K562 (cell line): ENCODE measurements at regions not wholly inside any gene's neighbourhood (a gene's known extent, or its start where the extent isn't known, plus 50 kb on each side); places are given as distances from the start of the nearest gene placed in this dataset.

Experiments used
- ATAC-seq: fragments of 200-7000 bp; cut with Tn5 transposase; 3 replicates; pipeline ENCODE4 v1.9.1; 2020; ENCODE audit warnings: moderate library complexity
- BruUV-seq: library from RNA; stranded (reverse); fragments of 400-500 nt; replicated peaks from 2 replicates; lab custom pipeline; 2021; lab: Mats Ljungman, UMichigan
- CTCF ChIA-PET: fragments of 300-600 bp; formaldehyde crosslinking; extraction: SDS; loops from one replicate; lab custom pipeline; 2021; ENCODE audit warnings: low intra/inter-chr PET ratio; lab: Yijun Ruan, JAX
- POLR2A ChIA-PET: fragments of 300-600, 350-650 bp; sonication (Branson Sonifier 250); formaldehyde crosslinking; extraction: SDS; loops from one replicate; lab custom pipeline; 2021; ENCODE audit warnings: antibody characterized with exemption, inconsistent platforms; lab: Yijun Ruan, JAX
- DNase-seq, 4 experiments: peaks; one replicate each; pipeline versions ENCODE4 v3.0.0 to v3.0.0-alpha.2; 2011 to 2018; ENCODE audit warnings: low spot score in 3 of 4, mixed read lengths in 3 of 4; ENCODE audit errors: extremely low read depth in 1 of 4
- FAIRE-seq: peaks from 2 replicates; lab custom pipeline; 2011; peaks lifted over from hg19 to GRCh38; lab: Jason Lieb, UNC
- H2AFZ ChIP-seq: 2 replicates; pipeline ENCODE4 v1.6.0; 2011; ENCODE audit warnings: low read depth, low read length, control low read depth, inconsistent platforms
- H3K27ac ChIP-seq: fragments of 200-600 bp; 3 replicates; pipeline ENCODE4 v1.8.0; 2011; ENCODE audit warnings: low read depth, mild to moderate bottlenecking, control low read depth, inconsistent platforms, low read length, moderate library complexity, mixed read lengths; ENCODE audit errors: extremely low read depth
- H3K27me3 ChIP-seq, 2 experiments: fragments of 300-600 bp in 1 of 2; 2 replicates in 1 of 2; 3 replicates in 1 of 2; pipeline versions ENCODE4 v1.6.0 to v1.8.0; 2011; ENCODE audit warnings: inconsistent platforms in 2 of 2, low read length in 2 of 2, mild to moderate bottlenecking in 1 of 2, mixed read lengths in 1 of 2, moderate library complexity in 1 of 2; ENCODE audit not compliant: control insufficient read depth in 2 of 2, insufficient read depth in 2 of 2
- H3K36me3 ChIP-seq: fragments of 300-600 bp; 3 replicates; pipeline ENCODE4 v1.8.0; 2011; ENCODE audit warnings: mild to moderate bottlenecking, low read length, inconsistent platforms; ENCODE audit not compliant: control insufficient read depth, insufficient read depth
- H3K4me1 ChIP-seq, 2 experiments: fragments of 200-600 bp in 1 of 2; replicated peaks in 1 of 2; 2 replicates in 1 of 2; 3 replicates in 1 of 2; pipeline versions ENCODE4 v1.5.1 to v1.8.0; 2011; ENCODE audit warnings: inconsistent platforms in 2 of 2, low read length in 2 of 2, mild to moderate bottlenecking in 1 of 2, mixed read lengths in 1 of 2, moderate library complexity in 1 of 2; ENCODE audit not compliant: control insufficient read depth in 2 of 2, insufficient read depth in 2 of 2
- H3K4me2 ChIP-seq: 2 replicates; pipeline ENCODE4 v1.6.1; 2011; ENCODE audit warnings: low read length, control low read depth, inconsistent platforms, mixed read lengths; ENCODE audit not compliant: insufficient read depth
- H3K4me3 ChIP-seq: fragments of 200-600 bp; sonication (generic), shearing (Covaris generic); 2 replicates; pipeline ENCODE4 v1.5.1; 2016; ENCODE audit warnings: control low read depth, inconsistent platforms
- H3K79me2 ChIP-seq: fragments of 200-600 bp; 3 replicates; pipeline ENCODE4 v1.8.0; 2011; ENCODE audit warnings: low read length, inconsistent platforms; ENCODE audit not compliant: control insufficient read depth, insufficient read depth
- H3K9ac ChIP-seq, 2 experiments: 2 replicates each; pipeline versions ENCODE4 v1.6.0 to v1.6.1; 2011; ENCODE audit warnings: low read depth in 2 of 2, low read length in 2 of 2, control low read depth in 1 of 2, inconsistent platforms in 1 of 2, mild to moderate bottlenecking in 1 of 2, mixed read lengths in 1 of 2; ENCODE audit not compliant: insufficient read depth in 1 of 2
- H3K9me1 ChIP-seq: one replicate; pipeline ENCODE4 v1.6.0; 2011; ENCODE audit warnings: inconsistent platforms, mild to moderate bottlenecking, low read length, moderate library complexity; ENCODE audit not compliant: control insufficient read depth, insufficient read depth
- H3K9me3 ChIP-seq: replicated peaks from 2 replicates; pipeline ENCODE4 v1.5.1; 2011; ENCODE audit warnings: low read depth, low read length, inconsistent platforms; ENCODE audit not compliant: control insufficient read depth, insufficient read depth
- H4K20me1 ChIP-seq: replicated peaks from 2 replicates; pipeline ENCODE4 v1.6.1; 2011; ENCODE audit warnings: low read length, inconsistent platforms, mixed read lengths; ENCODE audit not compliant: control insufficient read depth, insufficient read depth
- CCNT2 ChIP-seq: IDR thresholded peaks from 2 replicates; pipeline ENCODE4 v1.6.1; 2011; ENCODE audit warnings: borderline replicate concordance, low read depth, mild to moderate bottlenecking, moderate library complexity, mixed read lengths, low read length; ENCODE audit not compliant: insufficient read length; ENCODE audit errors: extremely low read depth
- E2F5 ChIP-seq: sonication (generic); formaldehyde crosslinking; IDR thresholded peaks from 2 replicates; pipeline ENCODE4 v1.8.0; 2022; ENCODE audit warnings: mild to moderate bottlenecking, missing genetic modification reagents
- E2F6 ChIP-seq, 2 experiments: IDR thresholded peaks; 2 replicates each; pipeline ENCODE4 v1.6.1; 2011; ENCODE audit warnings: borderline replicate concordance in 1 of 2, control low read depth in 1 of 2, low read depth in 1 of 2, low read length in 1 of 2, mild to moderate bottlenecking in 1 of 2, mixed read lengths in 1 of 2, moderate library complexity in 1 of 2; ENCODE audit not compliant: insufficient read depth in 1 of 2, insufficient read length in 1 of 2, poor library complexity in 1 of 2, severe bottlenecking in 1 of 2; ENCODE audit errors: extremely low read depth in 1 of 2
- KLF13 ChIP-seq: fragments of 450-650 bp; IDR thresholded peaks from 2 replicates; pipeline ENCODE4 v1.6.1; 2016; ENCODE audit warnings: missing genetic modification characterization, low read depth, mild to moderate bottlenecking, missing compliant biosample characterization, moderate library complexity, borderline replicate concordance
- LCOR ChIP-seq: sonication (generic); formaldehyde crosslinking; IDR thresholded peaks from 2 replicates; pipeline ENCODE4 v1.8.0; 2022; ENCODE audit warnings: mild to moderate bottlenecking, missing genetic modification reagents
- RFX5 ChIP-seq: IDR thresholded peaks from 2 replicates; pipeline ENCODE4 v1.6.1; 2011; ENCODE audit warnings: low read depth, mild to moderate bottlenecking, improper control_type of control experiment, low read length
- SMAD4 ChIP-seq: fragments of 250-450 bp; sonication (Bioruptor Pico); conservative IDR thresholded peaks from 2 replicates; pipeline ENCODE4 v1.8.0; 2021; ENCODE audit warnings: inconsistent platforms, mild to moderate bottlenecking, moderate library complexity
- XRCC4 ChIP-seq: IDR thresholded peaks from one replicate; pipeline ENCODE4 v1.6.1; 2011; ENCODE audit not compliant: insufficient read depth, insufficient read length; ENCODE audit errors: extremely low read depth
- ZC3H8 ChIP-seq: fragments of 450-650 bp; IDR thresholded peaks from 2 replicates; pipeline ENCODE4 v1.6.1; 2017
- ZNF3 ChIP-seq: fragments of 250-450 bp; sonication (Bioruptor Pico); IDR thresholded peaks from 2 replicates; pipeline ENCODE4 v1.5.0; 2021; ENCODE audit warnings: mild to moderate bottlenecking, moderate library complexity
- ZNF311 ChIP-seq: fragments of 250-450 bp; sonication (Bioruptor Pico); IDR thresholded peaks from 2 replicates; pipeline ENCODE4 v1.4.0; 2020; ENCODE audit warnings: mild to moderate bottlenecking, moderate library complexity
- WGBS: fragments of 100-300 bp; shearing (Covaris generic); methylation state at CpG from one replicate; pipeline ENCODE4 v1.1.6; 2016; ENCODE audit warnings: low coverage, mixed read lengths; ENCODE audit not compliant: insufficient coverage; ENCODE audit errors: missing lambda C conversion rate; 5-methylcytosine and 5-hydroxymethylcytosine counted together
- in situ Hi-C: fragments of 300-500 bp; cut with MboI; formaldehyde crosslinking; loops from 4 replicates; pipeline ENCODE4 v1.15.0; 2018; ENCODE audit warnings: inconsistent platforms, mixed read lengths
- intact Hi-C: fragments of 100-400 bp; cut with micrococcal nuclease; formaldehyde crosslinking; loops from 2 replicates; pipeline ENCODE4 v1.14.2; 2022
- TF ChIP-seq, protein P1 (sequence below): sonication (generic); formaldehyde crosslinking; IDR thresholded peaks from 2 replicates; pipeline ENCODE4 v1.8.0; 2023; ENCODE audit warnings: missing genetic modification reagents, mild to moderate bottlenecking, borderline replicate concordance
- TF ChIP-seq, protein P2 (sequence below): fragments of 450-650 bp; IDR thresholded peaks from 2 replicates; pipeline ENCODE4 v1.6.1; 2016; ENCODE audit warnings: borderline replicate concordance

DNA sequence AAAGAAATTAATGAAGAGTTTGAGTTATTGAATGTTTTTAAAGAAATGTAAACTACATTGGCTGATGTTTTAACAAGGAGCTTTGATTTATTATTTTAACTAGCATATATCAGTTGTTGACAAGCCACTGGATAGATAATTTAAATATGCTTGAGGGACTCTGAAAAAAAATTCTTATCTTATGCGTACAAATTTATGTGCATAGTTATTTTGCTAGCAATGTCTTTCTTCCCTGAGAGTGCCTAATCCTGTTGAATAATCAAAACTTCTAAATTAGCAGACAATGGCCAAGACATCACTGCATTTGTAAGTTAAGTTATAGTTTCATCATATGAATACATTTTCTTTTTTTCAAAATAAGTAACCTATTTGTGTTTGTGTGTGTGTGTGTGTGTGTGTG lies 342.3 kb downstream of the MED10 start:
- Histone ChIP-seq H3K4me1 (no peaks in the 10 kb centered on the region), H3K9ac (no peak overlapping the region), H3K79me2 (no peaks in the 10 kb centered on the region), H3K9me3 (no peaks in the 10 kb centered on the region), H3K27ac (no peak overlapping the region), H4K20me1 (no peaks in the 10 kb centered on the region), H3K4me3 (no peak overlapping the region), H3K27me3 (peaks cover 0 to 5% of the 10 kb centered on the region in 2 experiments; a peak in 1 of 5 replicates)
- in situ Hi-C loops: no loop called here
- ATAC-seq: no peak
- POLR2A ChIA-PET: no interaction called here
- no peak for DNase-seq
- TF ChIP-seq CCNT2: no peak
- no peak for TF ChIP-seq E2F5 (CRISPR knock-in tag)
- TF ChIP-seq SMAD4 (CRISPR knock-in tag): no peak
- TF ChIP-seq ZNF3 (CRISPR knock-in tag): no peak
- TF ChIP-seq, protein P1, sequence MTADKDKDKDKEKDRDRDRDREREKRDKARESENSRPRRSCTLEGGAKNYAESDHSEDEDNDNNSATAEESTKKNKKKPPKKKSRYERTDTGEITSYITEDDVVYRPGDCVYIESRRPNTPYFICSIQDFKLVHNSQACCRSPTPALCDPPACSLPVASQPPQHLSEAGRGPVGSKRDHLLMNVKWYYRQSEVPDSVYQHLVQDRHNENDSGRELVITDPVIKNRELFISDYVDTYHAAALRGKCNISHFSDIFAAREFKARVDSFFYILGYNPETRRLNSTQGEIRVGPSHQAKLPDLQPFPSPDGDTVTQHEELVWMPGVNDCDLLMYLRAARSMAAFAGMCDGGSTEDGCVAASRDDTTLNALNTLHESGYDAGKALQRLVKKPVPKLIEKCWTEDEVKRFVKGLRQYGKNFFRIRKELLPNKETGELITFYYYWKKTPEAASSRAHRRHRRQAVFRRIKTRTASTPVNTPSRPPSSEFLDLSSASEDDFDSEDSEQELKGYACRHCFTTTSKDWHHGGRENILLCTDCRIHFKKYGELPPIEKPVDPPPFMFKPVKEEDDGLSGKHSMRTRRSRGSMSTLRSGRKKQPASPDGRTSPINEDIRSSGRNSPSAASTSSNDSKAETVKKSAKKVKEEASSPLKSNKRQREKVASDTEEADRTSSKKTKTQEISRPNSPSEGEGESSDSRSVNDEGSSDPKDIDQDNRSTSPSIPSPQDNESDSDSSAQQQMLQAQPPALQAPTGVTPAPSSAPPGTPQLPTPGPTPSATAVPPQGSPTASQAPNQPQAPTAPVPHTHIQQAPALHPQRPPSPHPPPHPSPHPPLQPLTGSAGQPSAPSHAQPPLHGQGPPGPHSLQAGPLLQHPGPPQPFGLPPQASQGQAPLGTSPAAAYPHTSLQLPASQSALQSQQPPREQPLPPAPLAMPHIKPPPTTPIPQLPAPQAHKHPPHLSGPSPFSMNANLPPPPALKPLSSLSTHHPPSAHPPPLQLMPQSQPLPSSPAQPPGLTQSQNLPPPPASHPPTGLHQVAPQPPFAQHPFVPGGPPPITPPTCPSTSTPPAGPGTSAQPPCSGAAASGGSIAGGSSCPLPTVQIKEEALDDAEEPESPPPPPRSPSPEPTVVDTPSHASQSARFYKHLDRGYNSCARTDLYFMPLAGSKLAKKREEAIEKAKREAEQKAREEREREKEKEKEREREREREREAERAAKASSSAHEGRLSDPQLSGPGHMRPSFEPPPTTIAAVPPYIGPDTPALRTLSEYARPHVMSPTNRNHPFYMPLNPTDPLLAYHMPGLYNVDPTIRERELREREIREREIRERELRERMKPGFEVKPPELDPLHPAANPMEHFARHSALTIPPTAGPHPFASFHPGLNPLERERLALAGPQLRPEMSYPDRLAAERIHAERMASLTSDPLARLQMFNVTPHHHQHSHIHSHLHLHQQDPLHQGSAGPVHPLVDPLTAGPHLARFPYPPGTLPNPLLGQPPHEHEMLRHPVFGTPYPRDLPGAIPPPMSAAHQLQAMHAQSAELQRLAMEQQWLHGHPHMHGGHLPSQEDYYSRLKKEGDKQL (CRISPR knock-in tag): no peak
- TF ChIP-seq RFX5: no peak
- TF ChIP-seq, protein P2, sequence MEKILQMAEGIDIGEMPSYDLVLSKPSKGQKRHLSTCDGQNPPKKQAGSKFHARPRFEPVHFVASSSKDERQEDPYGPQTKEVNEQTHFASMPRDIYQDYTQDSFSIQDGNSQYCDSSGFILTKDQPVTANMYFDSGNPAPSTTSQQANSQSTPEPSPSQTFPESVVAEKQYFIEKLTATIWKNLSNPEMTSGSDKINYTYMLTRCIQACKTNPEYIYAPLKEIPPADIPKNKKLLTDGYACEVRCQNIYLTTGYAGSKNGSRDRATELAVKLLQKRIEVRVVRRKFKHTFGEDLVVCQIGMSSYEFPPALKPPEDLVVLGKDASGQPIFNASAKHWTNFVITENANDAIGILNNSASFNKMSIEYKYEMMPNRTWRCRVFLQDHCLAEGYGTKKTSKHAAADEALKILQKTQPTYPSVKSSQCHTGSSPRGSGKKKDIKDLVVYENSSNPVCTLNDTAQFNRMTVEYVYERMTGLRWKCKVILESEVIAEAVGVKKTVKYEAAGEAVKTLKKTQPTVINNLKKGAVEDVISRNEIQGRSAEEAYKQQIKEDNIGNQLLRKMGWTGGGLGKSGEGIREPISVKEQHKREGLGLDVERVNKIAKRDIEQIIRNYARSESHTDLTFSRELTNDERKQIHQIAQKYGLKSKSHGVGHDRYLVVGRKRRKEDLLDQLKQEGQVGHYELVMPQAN: no peak
- no peak for TF ChIP-seq E2F6 (IDR thresholded peaks at IDR 0.05; ENCODE audit: borderline replicate concordance in 1 of 2, extremely low read depth in 1 of 2, insufficient read depth in 1 of 2, insufficient read length in 1 of 2, low read depth in 1 of 2, low read length in 1 of 2, poor library complexity in 1 of 2, severe bottlenecking in 1 of 2)
- no peak for TF ChIP-seq XRCC4
- no peak for TF ChIP-seq LCOR (CRISPR knock-in tag)
- TF ChIP-seq ZC3H8: no peak
- no peak for TF ChIP-seq KLF13 (tag)
- TF ChIP-seq ZNF311 (CRISPR knock-in tag): no peak
- TF ChIP-seq, all 486 proteins: peak for 0
- CTCF ChIA-PET: no interaction called here
- no TSS peak for BruUV-seq
- intact Hi-C loops: no loop called here
- H3K4me2 ChIP-seq: no peak overlapping the region
- H2AFZ ChIP-seq: no peak overlapping the region
- no peaks in the 10 kb centered on the region for H3K9me1 ChIP-seq
- FAIRE-seq: no peak
- no peaks in the 10 kb centered on the region for H3K36me3 ChIP-seq
- 0% methylated on average over 1 of the region's 1 CpG for WGBS
